Heart left ventricle (tissue), 13 donors: ENCODE measurements at regions not wholly inside any gene's neighbourhood (a gene's known extent, or its start where the extent isn't known, plus 50 kb on each side); places are given as distances from the start of the nearest gene placed in this dataset.

ENCODE experiments used
- CTCF ChIP-seq, 12 donors: fragments of 200-600 bp; sonication (generic) in 4 of 12; IDR thresholded peaks; one replicate each; pipeline versions ENCODE4 v1.5.0 to v1.8.0; 2018 to 2022; ENCODE audit warnings: antibody characterized with exemption in 12 of 12, mild to moderate bottlenecking in 5 of 12
- POLR2A ChIP-seq, 2 donors: fragments of 450-650 bp; IDR thresholded peaks; one replicate each; pipeline ENCODE4 v1.6.1; 2017; ENCODE audit warnings: antibody characterized with exemption in 2 of 2, mild to moderate bottlenecking in 2 of 2, moderate library complexity in 2 of 2
- donor health status: ischemic (EF 13 %, LVEDD 7.1; RV severe dilation, severe dysfunction).
- donor health status: DM: no; HTN: yes; CAD: no.
- donor health status: DM: no; HTN: no; CAD: no.
- donor health status: ischemic (EF 25% LVEDD 6.9; RV normal size, moderate dysfunction).
- donor health status: ischemic (EF 25% LVEDD 5.7; RV mildly dilated, moderate dysfunction).
- donor health status: ischemic (EF 35%, LVEDD 5.7; RV mildly dilated, moderate dysfunction).
- donor health status: nonischemic (EF 11% LVEDD 7.7; RV severe dilation, severe dysfunction).
- donor health status: DM: yes; HTN: yes; CAD: no.
- donor health status: PGD.
- donor health status: ischemic (EF 29% LVEDD 5.4; RV normal size, mild dysfunction).
- donor health status: nonischemic (EF 23%, LVEDD 6.1; RV moderate dilation, normal function).

DNA sequence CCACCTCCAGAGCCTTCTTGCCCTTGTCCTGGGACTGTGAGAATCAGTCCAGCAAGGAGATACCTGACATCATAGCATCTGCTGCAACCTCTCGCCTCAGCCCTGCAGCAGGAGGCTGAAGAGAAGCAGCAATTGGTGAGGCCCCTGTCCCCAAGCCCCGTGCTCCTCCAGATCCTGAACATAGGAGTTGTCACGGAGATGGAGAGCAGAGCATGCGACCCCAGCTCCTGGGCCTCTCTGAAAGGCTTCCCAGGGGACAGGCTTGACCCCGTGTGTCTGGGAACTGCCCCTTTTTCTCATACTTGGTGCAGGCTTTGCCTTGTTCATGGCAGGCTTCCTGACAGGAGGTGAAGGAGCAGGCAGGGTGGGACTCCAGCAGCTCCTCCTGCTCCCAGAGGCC lies 127.7 kb upstream of the PZP start:
- no peak for TF ChIP-seq CTCF (IDR thresholded peaks at IDR 0.05)
- no peak for TF ChIP-seq POLR2A (IDR thresholded peaks at IDR 0.05)
